Prostate gland (tissue), 2 donors: ENCODE measurements at regions not wholly inside any gene's neighbourhood (a gene's known extent, or its start where the extent isn't known, plus 50 kb on each side); places are given as distances from the start of the nearest gene placed in this dataset.

ENCODE experiments used
- DNase-seq: peaks from one replicate; pipeline ENCODE4 v3.0.0-alpha.2; 2019; ENCODE audit warnings: low spot score
- H3K27ac ChIP-seq, 2 donors: fragments of 200-600 bp; sonication (generic); 2 replicates each; pipeline ENCODE4 v1.5.1; 2017 to 2019
- H3K27me3 ChIP-seq: fragments of 200-600 bp; sonication (generic); replicated peaks from 2 replicates; pipeline ENCODE4 v1.5.1; 2019; ENCODE audit not compliant: insufficient read depth
- H3K36me3 ChIP-seq, 2 donors: fragments of 200-600 bp; sonication (generic); 1 replicate in 1 of 2; 2 replicates in 1 of 2; pipeline versions ENCODE4 v1.5.1 to v1.8.1; 2017 to 2019
- H3K4me1 ChIP-seq: fragments of 200-600 bp; sonication (generic); replicated peaks from 2 replicates; pipeline ENCODE4 v1.5.1; 2019
- H3K4me3 ChIP-seq, 2 donors: fragments of 200-600 bp; sonication (generic); 2 replicates each; pipeline ENCODE4 v1.5.1; 2017 to 2019
- H3K9me3 ChIP-seq: fragments of 200-600 bp; sonication (generic); 2 replicates; pipeline ENCODE4 v1.5.1; 2017
- CTCF ChIP-seq, 4 experiments: fragments of 200-600 bp in 2 of 4; fragments of 450-650 bp in 2 of 4; sonication (generic) in 2 of 4; IDR thresholded peaks; 1 replicate in 3 of 4; 2 replicates in 1 of 4; pipeline ENCODE4 v1.5.1; 2016 to 2019; ENCODE audit warnings: antibody characterized with exemption in 4 of 4, mild to moderate bottlenecking in 2 of 4, moderate library complexity in 2 of 4
- POLR2A ChIP-seq: fragments of 450-650 bp; IDR thresholded peaks from one replicate; pipeline ENCODE4 v1.6.1; 2016; ENCODE audit warnings: antibody characterized with exemption, mild to moderate bottlenecking
- POLR2AphosphoS5 ChIP-seq: sonication (generic); formaldehyde crosslinking; IDR thresholded peaks from one replicate; pipeline ENCODE4 v1.6.1; 2017; ENCODE audit warnings: antibody characterized with exemption
- WGBS: methylation state at CpG from one replicate; pipeline ENCODE4 v1.1.5; 2018; 5-methylcytosine and 5-hydroxymethylcytosine counted together
- intact Hi-C: fragments of 100-400 bp; cut with DNase I; formaldehyde crosslinking; loops from one replicate; pipeline ENCODE4 v1.14.2; 2022

- H3K27ac ChIP-seq = no peak overlapping the region
- TF ChIP-seq CTCF (IDR thresholded peaks at IDR 0.05) = no peak
- no peak for TF ChIP-seq POLR2AphosphoS5
- TF ChIP-seq POLR2A = no peak
- H3K36me3 ChIP-seq = no peaks in the 10 kb centered on the region
- H3K9me3 ChIP-seq = no peaks in the 10 kb centered on the region
- 84% methylated on average over 7 of the region's 7 CpGs for WGBS
- H3K4me1 ChIP-seq = no peaks in the 10 kb centered on the region
- DNase-seq = no peak
- intact Hi-C loops = no loop called here
- H3K4me3 ChIP-seq = no peak overlapping the region
- H3K27me3 ChIP-seq = no peaks in the 10 kb centered on the region
Observed at GRCh38 chr1:14103878-14104430, 404.0 kb downstream of the PRDM2 start.

GRCh38 chr1:14106126-14106525 lies 406.1 kb downstream of the PRDM2 start:
- intact Hi-C loops = no loop called here
- Histone ChIP-seq H3K27me3 (no peaks in the 10 kb centered on the region), H3K4me3 (no peak overlapping the region), H3K27ac (no peak overlapping the region), H3K4me1 (no peaks in the 10 kb centered on the region), H3K9me3 (no peaks in the 10 kb centered on the region), H3K36me3 (no peaks in the 10 kb centered on the region)
- no peak for TF ChIP-seq POLR2AphosphoS5
- no peak for TF ChIP-seq POLR2A
- TF ChIP-seq CTCF (IDR thresholded peaks at IDR 0.05) = no peak
- 74% methylated on average over 2 of the region's 2 CpGs for WGBS
- no peak for DNase-seq

GRCh38 chr1:14106679-14107313 lies 406.8 kb downstream of the PRDM2 start:
- no peaks in the 10 kb centered on the region for H3K9me3 ChIP-seq
- no peaks in the 10 kb centered on the region for H3K4me1 ChIP-seq
- no peak for DNase-seq
- no peaks in the 10 kb centered on the region for H3K27me3 ChIP-seq
- intact Hi-C loops = no loop called here
- no peak for TF ChIP-seq CTCF (IDR thresholded peaks at IDR 0.05)
- TF ChIP-seq POLR2AphosphoS5 = no peak
- no peak for TF ChIP-seq POLR2A
- no peak overlapping the region for H3K27ac ChIP-seq
- no peaks in the 10 kb centered on the region for H3K36me3 ChIP-seq
- 82% methylated on average over 4 of the region's 4 CpGs for WGBS
- no peak overlapping the region for H3K4me3 ChIP-seq

GRCh38 chr1:14108356-14109275 lies 408.6 kb downstream of the PRDM2 start:
- intact Hi-C loops = no loop called here
- TF ChIP-seq POLR2AphosphoS5 (peak; percentile 23), CTCF (IDR thresholded peaks at IDR 0.05) (no peak)
- Histone ChIP-seq H3K4me1 (no peaks in the 10 kb centered on the region), H3K27ac (no peak overlapping the region), H3K36me3 (no peaks in the 10 kb centered on the region), H3K4me3 (no peak overlapping the region), H3K27me3 (no peaks in the 10 kb centered on the region), H3K9me3 (no peaks in the 10 kb centered on the region)
- peak; percentile 24 for DNase-seq
- WGBS = 41% methylated on average over 14 of the region's 14 CpGs
